ENCODE measurements at regions not wholly inside any gene's neighbourhood (a gene's known extent, or its start where the extent isn't known, plus 50 kb on each side); places are given as distances from the start of the nearest gene placed in this dataset.

DNA sequence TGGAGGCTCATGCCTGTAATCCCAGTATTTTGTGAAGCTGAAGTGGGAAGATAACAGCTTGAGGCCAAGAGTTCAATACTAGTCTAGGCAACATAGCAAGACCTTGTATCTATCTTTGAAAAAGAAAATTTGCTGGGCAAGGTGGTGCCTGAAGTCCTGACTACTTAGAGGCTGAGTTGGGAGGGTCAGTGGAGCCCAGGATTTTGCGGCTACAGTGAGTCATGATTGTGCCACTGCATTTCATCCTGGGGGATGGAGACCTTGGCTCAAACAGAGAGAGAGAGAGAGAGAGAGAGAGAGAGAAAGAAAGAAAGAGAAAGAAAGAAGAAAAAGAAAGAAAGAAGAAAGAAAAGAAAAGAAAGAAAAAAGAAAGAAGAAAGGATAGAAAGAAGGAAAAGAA is 1872.3 kb upstream of the PCDH20 start:
- no peak for TF ChIP-seq CEBPB (IDR thresholded peaks at IDR 0.05)
- no peak for TF ChIP-seq EGR1 (IDR thresholded peaks at IDR 0.05)
- no peak for TF ChIP-seq TCF12 (IDR thresholded peaks at IDR 0.05; ENCODE audit: low read depth)
- TF ChIP-seq, protein P1, sequence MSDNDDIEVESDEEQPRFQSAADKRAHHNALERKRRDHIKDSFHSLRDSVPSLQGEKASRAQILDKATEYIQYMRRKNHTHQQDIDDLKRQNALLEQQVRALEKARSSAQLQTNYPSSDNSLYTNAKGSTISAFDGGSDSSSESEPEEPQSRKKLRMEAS (IDR thresholded peaks at IDR 0.05): no peak
- no peak for TF ChIP-seq USF1 (IDR thresholded peaks at IDR 0.05)
- TF ChIP-seq TAF1 (IDR thresholded peaks at IDR 0.05; ENCODE audit: low read depth): no peak
